ENCODE measurements at regions not wholly inside any gene's neighbourhood (a gene's known extent, or its start where the extent isn't known, plus 50 kb on each side); places are given as distances from the start of the nearest gene placed in this dataset.

- H3F3A ChIP-seq (ENCODE audit: low read length, unreplicated experiment), result no peaks in the 10 kb centered on the region
- intact Hi-C loops (cut with micrococcal nuclease), result no loop called here
- ChIA-PET CTCF (no interaction called here), POLR2A (ENCODE audit: unreplicated experiment) (no interaction called here)
- no peak overlapping the region for H3K27ac ChIP-seq (ENCODE audit: low read length)
- no peak overlapping the region for H3K4me2 ChIP-seq (ENCODE audit: low read length)
- H4K20me1 ChIP-seq (ENCODE audit: low read length), result no peaks in the 10 kb centered on the region
- no peak overlapping the region for H3K4me3 ChIP-seq (ENCODE audit: low read length)
- H3K79me2 ChIP-seq (ENCODE audit: low read length), result no peaks in the 10 kb centered on the region
- no TSS peak for BruUV-seq (replicated peaks)
- H3K9me2 ChIP-seq (replicated peaks; ENCODE audit: low read length), result no peaks in the 10 kb centered on the region
- H2AFZ ChIP-seq (ENCODE audit: low read length), result no peak overlapping the region
- H3K36me3 ChIP-seq (ENCODE audit: low read depth, low read length), result no peaks in the 10 kb centered on the region
- DNase-seq (no peak), ATAC-seq (no peak)
- no peak for TF ChIP-seq EZH2 (IDR thresholded peaks at IDR 0.05; ENCODE audit: low read length, unreplicated experiment)
- TF ChIP-seq CTCF (conservative IDR thresholded peaks at IDR 0.05; ENCODE audit: low read depth, low read length), result no peak
- TF ChIP-seq EZH2phosphoT487 (IDR thresholded peaks at IDR 0.05; ENCODE audit: borderline replicate concordance, low read length), result no peak
- no peaks in the 10 kb centered on the region for H3K4me1 ChIP-seq (ENCODE audit: insufficient read depth, low read length)
- H3K9me3 ChIP-seq (ENCODE audit: low read length), result no peaks in the 10 kb centered on the region
- no peaks in the 10 kb centered on the region for H3K27me3 ChIP-seq (ENCODE audit: low read length)
- H3K9ac ChIP-seq (ENCODE audit: low read length), result no peak overlapping the region
These were observed 1332.0 kb upstream of the CRIM1 start for GRCh38 chr2:35023545-35023944.

- Histone ChIP-seq H3F3A (ENCODE audit: low read length, unreplicated experiment) (no peaks in the 10 kb centered on the region), H3K9me2 (replicated peaks; ENCODE audit: low read length) (no peaks in the 10 kb centered on the region), H3K36me3 (ENCODE audit: low read depth, low read length) (no peaks in the 10 kb centered on the region), H3K4me3 (ENCODE audit: low read length) (no peak overlapping the region), H3K4me2 (ENCODE audit: low read length) (no peak overlapping the region), H3K27ac (ENCODE audit: low read length) (no peak overlapping the region), H3K9me3 (ENCODE audit: low read length) (no peaks in the 10 kb centered on the region), H2AFZ (ENCODE audit: low read length) (no peak overlapping the region), H3K27me3 (ENCODE audit: low read length) (no peaks in the 10 kb centered on the region), H4K20me1 (ENCODE audit: low read length) (no peaks in the 10 kb centered on the region), H3K79me2 (ENCODE audit: low read length) (no peaks in the 10 kb centered on the region), H3K9ac (ENCODE audit: low read length) (no peak overlapping the region), H3K4me1 (ENCODE audit: insufficient read depth, low read length) (no peaks in the 10 kb centered on the region)
- CTCF ChIA-PET, result no interaction called here
- POLR2A ChIA-PET (ENCODE audit: unreplicated experiment), result no interaction called here
- ATAC-seq (no peak), DNase-seq (no peak)
- TF ChIP-seq EZH2 (IDR thresholded peaks at IDR 0.05; ENCODE audit: low read length, unreplicated experiment) (no peak), CTCF (conservative IDR thresholded peaks at IDR 0.05; ENCODE audit: low read depth, low read length) (no peak), EZH2phosphoT487 (IDR thresholded peaks at IDR 0.05; ENCODE audit: borderline replicate concordance, low read length) (no peak)
- BruUV-seq (replicated peaks), result no TSS peak
- intact Hi-C loops (cut with micrococcal nuclease), result no loop called here
These were observed 1355.1 kb upstream of the CRIM1 start for GRCh38 chr2:35000453-35000852.

GRCh38 chr2:34998741-34999140 lies 1356.8 kb upstream of the CRIM1 start:
- Histone ChIP-seq H2AFZ (ENCODE audit: low read length) (no peak overlapping the region), H3K4me3 (ENCODE audit: low read length) (no peak overlapping the region), H4K20me1 (ENCODE audit: low read length) (no peaks in the 10 kb centered on the region), H3K4me1 (ENCODE audit: insufficient read depth, low read length) (no peaks in the 10 kb centered on the region), H3K27me3 (ENCODE audit: low read length) (no peaks in the 10 kb centered on the region), H3K9me2 (replicated peaks; ENCODE audit: low read length) (no peaks in the 10 kb centered on the region), H3K36me3 (ENCODE audit: low read depth, low read length) (no peaks in the 10 kb centered on the region), H3K9ac (ENCODE audit: low read length) (no peak overlapping the region), H3K79me2 (ENCODE audit: low read length) (no peaks in the 10 kb centered on the region), H3K4me2 (ENCODE audit: low read length) (no peak overlapping the region), H3K27ac (ENCODE audit: low read length) (no peak overlapping the region), H3F3A (ENCODE audit: low read length, unreplicated experiment) (no peaks in the 10 kb centered on the region), H3K9me3 (ENCODE audit: low read length) (no peaks in the 10 kb centered on the region)
- DNase-seq (no peak), ATAC-seq (no peak)
- POLR2A ChIA-PET (ENCODE audit: unreplicated experiment), result no interaction called here
- TF ChIP-seq EZH2phosphoT487 (IDR thresholded peaks at IDR 0.05; ENCODE audit: borderline replicate concordance, low read length), result no peak
- no peak for TF ChIP-seq CTCF (conservative IDR thresholded peaks at IDR 0.05; ENCODE audit: low read depth, low read length)
- TF ChIP-seq EZH2 (IDR thresholded peaks at IDR 0.05; ENCODE audit: low read length, unreplicated experiment), result no peak
- CTCF ChIA-PET, result no interaction called here
- intact Hi-C loops (cut with micrococcal nuclease), result no loop called here
- BruUV-seq (replicated peaks), result no TSS peak
